Tibial artery (tissue), 4 donors: ENCODE measurements at regions not wholly inside any gene's neighbourhood (a gene's known extent, or its start where the extent isn't known, plus 50 kb on each side); places are given as distances from the start of the nearest gene placed in this dataset.
"Not testable (repeated sequence)": the region's sequence is repeated elsewhere in the genome, so short reads cannot be mapped to it uniquely, and the experiment has no call there.

Experiments used
- DNase-seq, 2 donors: peaks; one replicate each; pipeline ENCODE4 v3.0.0-alpha.2; 2019
- H3K27ac ChIP-seq, 2 donors: fragments of 200-600 bp; sonication (generic) in 1 of 2; 1 replicate in 1 of 2; 2 replicates in 1 of 2; pipeline ENCODE4 v1.5.1; 2018 to 2019; ENCODE audit warnings: mild to moderate bottlenecking in 1 of 2
- H3K27me3 ChIP-seq, 2 donors: fragments of 200-600 bp; sonication (generic) in 1 of 2; one replicate each; pipeline versions ENCODE4 v1.5.1 to v1.6.0; 2016 to 2019
- H3K36me3 ChIP-seq, 3 donors: fragments of 200-600 bp; sonication (generic) in 2 of 3; one replicate each; pipeline ENCODE4 v1.5.1; 2016 to 2019; ENCODE audit warnings: mild to moderate bottlenecking in 2 of 3
- H3K4me1 ChIP-seq, 4 donors: fragments of 200-600 bp; sonication (generic) in 2 of 4; 1 replicate in 3 of 4; 2 replicates in 1 of 4; pipeline ENCODE4 v1.5.1; 2016 to 2019
- H3K4me3 ChIP-seq, 2 donors: fragments of 200-600 bp; sonication (generic) in 1 of 2; 1 replicate in 1 of 2; 2 replicates in 1 of 2; pipeline ENCODE4 v1.5.1; 2018 to 2019; ENCODE audit warnings: mild to moderate bottlenecking in 2 of 2
- H3K9me3 ChIP-seq, 3 donors: fragments of 200-600 bp; sonication (generic) in 1 of 3; one replicate each; pipeline ENCODE4 v1.5.1; 2016 to 2019
- intact Hi-C: fragments of 100-400 bp; cut with DNase I; formaldehyde crosslinking; loops from one replicate; pipeline ENCODE4 v1.15.0; 2023; ENCODE audit warnings: low total_unique reads
- TF ChIP-seq, protein P1 (sequence below), 2 experiments: fragments of 200-600 bp in 1 of 2; fragments of 450-650 bp in 1 of 2; IDR thresholded peaks; one replicate each; pipeline ENCODE4 v1.5.1; 2017 to 2019; ENCODE audit warnings: antibody characterized with exemption in 2 of 2, mild to moderate bottlenecking in 1 of 2, moderate library complexity in 1 of 2

GRCh38 chr22:48920776-48921241, 906.9 kb downstream of the BRD1 start:
- Histone ChIP-seq H3K27me3 (peaks cover 0 to 39% of the 10 kb centered on the region in 2 donors), H3K27ac (no peak overlapping the region), H3K9me3 (no peaks in the 10 kb centered on the region), H3K4me1 (no peaks in the 10 kb centered on the region), H3K36me3 (no peaks in the 10 kb centered on the region), H3K4me3 (no peak overlapping the region)
- TF ChIP-seq, protein P1, sequence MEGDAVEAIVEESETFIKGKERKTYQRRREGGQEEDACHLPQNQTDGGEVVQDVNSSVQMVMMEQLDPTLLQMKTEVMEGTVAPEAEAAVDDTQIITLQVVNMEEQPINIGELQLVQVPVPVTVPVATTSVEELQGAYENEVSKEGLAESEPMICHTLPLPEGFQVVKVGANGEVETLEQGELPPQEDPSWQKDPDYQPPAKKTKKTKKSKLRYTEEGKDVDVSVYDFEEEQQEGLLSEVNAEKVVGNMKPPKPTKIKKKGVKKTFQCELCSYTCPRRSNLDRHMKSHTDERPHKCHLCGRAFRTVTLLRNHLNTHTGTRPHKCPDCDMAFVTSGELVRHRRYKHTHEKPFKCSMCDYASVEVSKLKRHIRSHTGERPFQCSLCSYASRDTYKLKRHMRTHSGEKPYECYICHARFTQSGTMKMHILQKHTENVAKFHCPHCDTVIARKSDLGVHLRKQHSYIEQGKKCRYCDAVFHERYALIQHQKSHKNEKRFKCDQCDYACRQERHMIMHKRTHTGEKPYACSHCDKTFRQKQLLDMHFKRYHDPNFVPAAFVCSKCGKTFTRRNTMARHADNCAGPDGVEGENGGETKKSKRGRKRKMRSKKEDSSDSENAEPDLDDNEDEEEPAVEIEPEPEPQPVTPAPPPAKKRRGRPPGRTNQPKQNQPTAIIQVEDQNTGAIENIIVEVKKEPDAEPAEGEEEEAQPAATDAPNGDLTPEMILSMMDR (IDR thresholded peaks at IDR 0.05), result no peak
- DNase-seq, result peak in 1 of 2 donors; percentile 40
- intact Hi-C loops, result no loop called here

DNA sequence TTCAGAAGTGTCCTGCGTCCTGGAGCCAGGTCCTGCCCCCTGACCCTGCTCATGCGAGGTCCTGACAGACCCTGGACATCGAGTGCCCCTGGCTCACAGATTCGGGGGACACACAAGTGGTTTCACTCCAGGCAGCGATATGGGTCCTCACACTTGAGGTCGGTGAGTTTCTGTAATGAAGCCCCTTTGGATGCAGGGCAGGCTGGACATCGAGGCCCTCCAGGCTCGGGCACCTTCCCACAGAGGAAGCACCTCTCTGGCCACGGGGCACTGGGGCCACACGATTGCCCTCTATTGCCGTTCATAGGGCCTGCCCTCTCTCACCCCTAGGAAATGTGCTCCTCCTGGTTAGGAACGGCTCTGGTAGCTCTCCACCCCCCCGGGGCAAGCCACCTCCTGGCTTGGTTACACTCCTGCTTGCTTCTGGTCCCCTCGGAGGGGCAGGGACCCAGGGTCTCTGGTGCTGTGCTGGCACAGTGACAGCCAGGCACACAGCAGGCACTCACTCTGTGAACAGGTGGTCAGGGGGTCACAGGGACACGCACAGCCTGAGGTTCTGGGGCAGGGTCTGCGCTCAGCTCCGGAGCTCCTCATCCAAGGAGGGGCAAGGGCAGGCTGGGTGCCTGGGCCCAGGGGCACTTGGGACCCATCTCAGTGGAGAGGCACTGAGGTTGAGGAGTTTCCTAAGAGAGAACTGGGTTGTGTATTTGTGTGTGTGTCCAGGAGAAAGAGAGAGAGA, 907.7 kb downstream of the BRD1 start:
- Histone ChIP-seq H3K4me3 (no peak overlapping the region), H3K36me3 (no peaks in the 10 kb centered on the region), H3K4me1 (no peaks in the 10 kb centered on the region), H3K27ac (no peak overlapping the region), H3K27me3 (peaks cover 0 to 37% of the 10 kb centered on the region in 2 donors), H3K9me3 (no peaks in the 10 kb centered on the region)
- DNase-seq, result peak in 1 of 2 donors; percentile 44
- intact Hi-C loops, result no loop called here
- TF ChIP-seq, protein P1 (IDR thresholded peaks at IDR 0.05), result no peak

DNA sequence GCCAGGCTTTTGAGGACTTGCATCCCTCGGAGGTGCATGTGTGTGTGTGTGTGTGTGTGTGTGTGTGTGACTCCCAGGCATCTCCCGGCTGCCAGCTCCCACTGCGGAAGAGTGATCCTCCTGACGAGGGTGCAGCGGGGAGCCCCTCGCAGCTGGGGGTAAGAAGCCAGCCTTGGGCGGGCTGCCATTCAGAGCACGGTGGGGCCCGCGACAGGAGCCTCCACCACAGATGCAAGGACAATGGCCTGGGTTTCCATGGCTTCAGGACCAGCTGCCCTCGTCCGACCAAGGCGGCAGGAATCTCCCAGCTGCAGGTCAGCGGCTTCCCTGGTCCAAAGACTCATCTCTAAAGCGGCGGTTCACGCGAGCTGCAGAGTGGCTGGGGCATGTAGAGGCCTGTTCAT, 908.5 kb downstream of the BRD1 start:
- H3K27ac ChIP-seq, result no peak overlapping the region
- DNase-seq, result peak in 1 of 2 donors; percentile 35
- TF ChIP-seq, protein P1 (IDR thresholded peaks at IDR 0.05), result no peak
- no peaks in the 10 kb centered on the region for H3K36me3 ChIP-seq
- no peak overlapping the region for H3K4me3 ChIP-seq
- peaks cover 0 to 37% of the 10 kb centered on the region in 2 donors for H3K27me3 ChIP-seq
- H3K9me3 ChIP-seq, result no peaks in the 10 kb centered on the region
- intact Hi-C loops, result no loop called here
- H3K4me1 ChIP-seq, result no peaks in the 10 kb centered on the region

DNA sequence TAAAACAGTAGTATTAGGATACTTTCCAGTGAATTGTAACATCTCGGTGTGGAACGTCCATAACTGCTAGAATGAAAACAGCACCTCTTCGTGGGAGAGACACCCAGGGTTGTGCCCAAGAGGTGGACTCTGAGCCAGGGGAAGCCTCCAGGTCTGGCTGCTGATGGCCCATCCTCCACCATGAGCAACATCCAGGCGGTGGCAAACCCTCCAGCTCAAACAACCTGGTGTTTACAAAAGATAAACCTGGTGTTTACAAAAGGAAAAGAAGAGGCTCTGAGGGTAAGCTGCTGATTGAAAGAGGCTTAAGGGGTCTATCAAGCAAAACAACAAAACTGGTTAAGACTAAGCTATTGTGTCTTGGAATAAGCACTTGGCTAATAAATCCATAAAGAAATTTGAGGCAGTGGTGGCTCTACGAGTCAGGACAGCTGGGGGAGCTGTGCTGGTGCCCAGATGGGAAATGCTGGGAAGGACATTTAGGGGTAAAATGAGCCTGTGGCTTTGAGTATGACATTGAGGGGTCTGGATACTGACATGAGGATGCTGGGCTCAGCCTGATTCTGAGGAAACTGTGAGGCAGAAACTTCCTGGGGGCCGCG, 909.0 kb downstream of the BRD1 start:
- Histone ChIP-seq H3K27me3 (peaks cover 0 to 37% of the 10 kb centered on the region in 2 donors), H3K9me3 (no peaks in the 10 kb centered on the region), H3K4me3 (no peak overlapping the region)

DNA sequence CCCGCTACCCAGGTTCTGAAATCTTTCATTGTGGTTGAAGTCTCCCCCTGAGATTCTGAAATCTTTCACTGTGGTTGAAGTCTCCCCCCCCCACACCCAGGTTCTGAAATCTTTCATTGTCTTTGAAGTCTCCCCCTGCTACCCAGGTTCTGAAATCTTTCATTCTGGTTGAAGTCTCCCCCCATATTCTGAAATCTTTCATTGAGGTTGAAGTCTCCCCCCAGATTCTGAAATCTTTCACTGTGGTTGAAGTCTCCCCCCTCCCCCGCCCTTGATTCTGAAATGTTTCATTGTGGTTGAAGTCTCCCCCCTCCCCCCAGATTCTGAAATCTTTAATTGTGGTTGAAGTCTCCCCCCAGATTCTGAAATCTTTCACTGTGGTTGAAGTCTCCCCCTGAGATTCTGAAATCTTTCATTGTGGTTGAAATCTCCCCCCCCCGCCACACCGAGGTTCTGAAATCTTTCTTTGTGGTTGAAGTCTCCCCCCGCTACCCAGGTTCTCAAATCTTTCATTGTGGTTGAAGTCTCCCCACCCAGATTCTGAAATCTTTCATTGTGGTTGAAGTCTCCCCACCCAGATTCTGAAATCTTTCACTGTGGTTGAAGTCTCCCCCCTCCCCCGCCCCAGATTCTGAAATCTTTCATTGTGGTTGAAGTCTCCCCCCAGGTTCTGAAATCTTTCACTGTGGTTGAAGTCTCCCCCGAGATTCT, 915.2 kb downstream of the BRD1 start:
- peaks cover 0 to 12% of the 10 kb centered on the region in 2 donors for H3K27me3 ChIP-seq
- H3K4me1 ChIP-seq, H3K9me3 ChIP-seq, H3K36me3 ChIP-seq, intact Hi-C loops, DNase-seq, H3K27ac ChIP-seq, H3K4me3 ChIP-seq: not testable (repeated sequence)

More for the DNA sequence above, 909.0 kb downstream of the BRD1 start:
- TF ChIP-seq, protein P1 (IDR thresholded peaks at IDR 0.05), result no peak
- DNase-seq, result no peak
- no peaks in the 10 kb centered on the region for H3K36me3 ChIP-seq
- intact Hi-C loops, result no loop called here
- no peaks in the 10 kb centered on the region for H3K4me1 ChIP-seq
- no peak overlapping the region for H3K27ac ChIP-seq

GRCh38 chr22:48911647-48912046, 916.0 kb downstream of the BRD1 start:
- intact Hi-C loops, H3K4me1 ChIP-seq, H3K4me3 ChIP-seq, H3K36me3 ChIP-seq, H3K27ac ChIP-seq, H3K27me3 ChIP-seq, DNase-seq, H3K9me3 ChIP-seq: not testable (repeated sequence)

DNA sequence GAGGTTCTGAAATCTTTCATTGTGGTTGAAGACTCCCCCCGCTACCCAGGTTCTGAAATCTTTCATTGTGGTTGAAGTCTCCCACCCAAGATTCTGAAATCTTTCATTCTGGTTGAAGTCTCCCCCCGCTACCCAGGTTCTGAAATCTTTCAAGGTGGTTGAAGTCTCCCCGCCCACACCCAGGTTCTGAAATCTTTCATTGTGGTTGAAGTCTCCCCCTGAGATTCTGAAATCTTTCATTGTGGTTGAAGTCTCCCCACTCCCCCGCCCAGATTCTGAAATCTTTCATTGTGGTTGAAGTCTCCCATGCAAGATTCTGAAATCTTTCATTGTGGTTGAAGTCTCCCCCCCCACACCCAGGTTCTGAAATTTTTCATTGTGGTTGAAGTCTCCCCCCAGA, 916.6 kb downstream of the BRD1 start:
- H3K36me3 ChIP-seq, H3K4me1 ChIP-seq, intact Hi-C loops, H3K27ac ChIP-seq, H3K9me3 ChIP-seq, H3K4me3 ChIP-seq, DNase-seq, H3K27me3 ChIP-seq: not testable (repeated sequence)
